ENCODE measurements at regions not wholly inside any gene's neighbourhood (a gene's known extent, or its start where the extent isn't known, plus 50 kb on each side); places are given as distances from the start of the nearest gene placed in this dataset.

DNA sequence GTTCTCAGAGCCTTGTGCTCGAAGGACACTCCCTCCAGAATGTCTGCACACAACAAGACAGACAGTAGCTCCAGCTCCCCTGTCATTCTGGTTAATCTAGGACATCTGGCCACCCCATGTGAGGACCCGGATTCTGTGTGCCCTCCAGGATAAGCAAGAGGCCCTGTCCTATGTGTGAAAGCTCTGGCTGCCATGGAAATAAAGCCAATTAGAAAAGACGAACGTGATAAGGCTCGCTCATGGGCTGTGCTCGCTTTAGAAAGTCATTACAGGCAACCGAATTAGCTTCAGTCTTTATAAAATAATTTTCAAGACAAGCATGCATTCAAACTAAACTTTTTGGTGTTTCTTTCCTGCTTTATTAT is 263.4 kb downstream of the INHBA start:
- no peak overlapping the region for H3K18ac ChIP-seq (ENCODE audit: low read depth in 1 of 2, low read length in 2 of 2)

DNA sequence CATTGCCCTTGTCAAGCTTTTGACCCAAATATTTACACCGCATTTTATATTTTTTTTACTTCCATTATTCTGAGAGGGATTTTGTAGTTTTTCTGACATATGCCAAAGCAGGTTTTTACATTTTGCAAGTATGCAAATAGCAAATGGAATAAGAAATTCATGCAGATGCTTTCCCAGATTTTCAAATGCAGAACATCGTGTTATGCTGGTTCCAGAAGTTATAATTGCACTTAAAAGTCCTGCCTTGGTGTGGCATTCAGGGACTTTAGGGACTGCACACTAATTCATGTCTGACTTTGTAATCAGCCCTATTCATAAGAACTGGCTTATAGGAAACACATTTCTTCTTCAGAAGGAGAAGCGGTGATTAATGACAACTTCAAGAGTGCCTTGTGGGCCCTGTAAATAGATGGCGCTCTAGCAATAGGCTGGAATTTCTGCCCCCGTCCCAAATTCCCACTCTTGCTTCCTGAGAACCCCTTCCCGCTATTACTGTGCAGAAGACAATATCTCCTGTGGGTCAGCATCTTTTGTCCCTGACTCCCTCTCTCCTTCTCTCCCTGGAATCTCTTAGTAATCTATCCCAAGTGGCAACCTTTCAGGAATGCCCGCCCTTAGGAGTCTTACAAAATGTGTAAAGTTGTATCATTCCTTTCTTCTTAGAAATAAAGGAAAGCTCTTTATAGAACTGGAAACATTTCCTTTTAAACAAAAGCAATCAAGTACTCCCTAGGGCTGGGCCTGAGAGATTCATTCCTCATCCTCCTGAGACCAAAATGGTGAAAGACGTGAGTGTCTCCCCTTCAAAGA is 264.0 kb downstream of the INHBA start:
- H2BK12ac ChIP-seq (ENCODE audit: low read length in 2 of 2) = no peak overlapping the region
- H3K4ac ChIP-seq (ENCODE audit: low read depth in 1 of 2, low read length in 2 of 2) = no peak overlapping the region
- no peaks in the 10 kb centered on the region for H3K36me3 ChIP-seq (ENCODE audit: control insufficient read depth in 1 of 2, insufficient read depth in 2 of 2, low read depth in 1 of 2, low read length in 2 of 2)
- H2AFZ ChIP-seq (ENCODE audit: low read depth, low read length) = peak overlapping the region; percentile 10
- DNase-seq = no peak
- H3K4me1 ChIP-seq (ENCODE audit: control insufficient read depth, insufficient read depth, low read depth, low read length) = no peaks in the 10 kb centered on the region
- no peak overlapping the region for H3K18ac ChIP-seq (ENCODE audit: low read depth in 1 of 2, low read length in 2 of 2)
- no peak overlapping the region for H2BK5ac ChIP-seq (ENCODE audit: low read depth, low read length, poor library complexity, severe bottlenecking)
- no peaks in the 10 kb centered on the region for H3K79me1 ChIP-seq (replicated peaks; ENCODE audit: low read length, poor library complexity, severe bottlenecking)
- no peak overlapping the region for H2AK5ac ChIP-seq (ENCODE audit: low read length, severe bottlenecking)
- H3K9ac ChIP-seq (ENCODE audit: low read length) = no peak overlapping the region
- H3K4me3 ChIP-seq (ENCODE audit: insufficient read depth in 1 of 2, low read depth in 1 of 2, low read length in 2 of 2) = no peak overlapping the region
- no peak overlapping the region for H3K23ac ChIP-seq (ENCODE audit: low read length in 2 of 2)
- 86% methylated on average over 6 of the region's 8 CpGs for WGBS
- no peak overlapping the region for H3K4me2 ChIP-seq (ENCODE audit: low read length, poor library complexity, severe bottlenecking)
- no peak overlapping the region for H4K8ac ChIP-seq (ENCODE audit: low read length)
- no peaks in the 10 kb centered on the region for H3K9me3 ChIP-seq (ENCODE audit: control insufficient read depth, low read length)
- no peak overlapping the region for H4K91ac ChIP-seq (ENCODE audit: low read length)
- no peaks in the 10 kb centered on the region for H3K27me3 ChIP-seq (ENCODE audit: control insufficient read depth in 1 of 2, insufficient read depth in 1 of 2, low read length in 2 of 2)
- no peak overlapping the region for H2BK15ac ChIP-seq (ENCODE audit: low read depth, poor library complexity, severe bottlenecking)
- no peak overlapping the region for H3K27ac ChIP-seq (ENCODE audit: low read length, poor library complexity, severe bottlenecking)
- no peak overlapping the region for H2BK120ac ChIP-seq (ENCODE audit: low read depth, low read length)
- no peak overlapping the region for H3K14ac ChIP-seq (ENCODE audit: low read length in 2 of 2)

More for the DNA sequence above, 263.4 kb downstream of the INHBA start:
- H3K4ac ChIP-seq (ENCODE audit: low read depth in 1 of 2, low read length in 2 of 2) = no peak overlapping the region
- no peak for DNase-seq
- no peaks in the 10 kb centered on the region for H3K79me1 ChIP-seq (replicated peaks; ENCODE audit: low read length, poor library complexity, severe bottlenecking)
- H3K23ac ChIP-seq (ENCODE audit: low read length in 2 of 2) = peak overlapping the region in 1 of 2 experiments; percentile 18
- no peak overlapping the region for H3K9ac ChIP-seq (ENCODE audit: low read length)
- peak overlapping the region; percentile 55 for H4K8ac ChIP-seq (ENCODE audit: low read length)
- H3K4me2 ChIP-seq (ENCODE audit: low read length, poor library complexity, severe bottlenecking) = no peak overlapping the region
- no peaks in the 10 kb centered on the region for H3K9me3 ChIP-seq (ENCODE audit: control insufficient read depth, low read length)
- no peak overlapping the region for H3K14ac ChIP-seq (ENCODE audit: low read length in 2 of 2)
- H2BK5ac ChIP-seq (ENCODE audit: low read depth, low read length, poor library complexity, severe bottlenecking) = no peak overlapping the region
- H2AK5ac ChIP-seq (ENCODE audit: low read length, severe bottlenecking) = no peak overlapping the region
- WGBS = 55% methylated on average over 6 of the region's 7 CpGs
- H3K27me3 ChIP-seq (ENCODE audit: control insufficient read depth in 1 of 2, insufficient read depth in 1 of 2, low read length in 2 of 2) = no peaks in the 10 kb centered on the region
- H2BK120ac ChIP-seq (ENCODE audit: low read depth, low read length) = no peak overlapping the region
- H2AFZ ChIP-seq (ENCODE audit: low read depth, low read length) = peak overlapping the region; percentile 10
- H3K4me1 ChIP-seq (ENCODE audit: control insufficient read depth, insufficient read depth, low read depth, low read length) = no peaks in the 10 kb centered on the region
- no peak overlapping the region for H2BK15ac ChIP-seq (ENCODE audit: low read depth, poor library complexity, severe bottlenecking)
- H3K36me3 ChIP-seq (ENCODE audit: control insufficient read depth in 1 of 2, insufficient read depth in 2 of 2, low read depth in 1 of 2, low read length in 2 of 2) = no peaks in the 10 kb centered on the region
- no peak overlapping the region for H3K27ac ChIP-seq (ENCODE audit: low read length, poor library complexity, severe bottlenecking)
- H4K91ac ChIP-seq (ENCODE audit: low read length) = no peak overlapping the region
- H2BK12ac ChIP-seq (ENCODE audit: low read length in 2 of 2) = no peak overlapping the region
- H3K4me3 ChIP-seq (ENCODE audit: insufficient read depth in 1 of 2, low read depth in 1 of 2, low read length in 2 of 2) = no peak overlapping the region

DNA sequence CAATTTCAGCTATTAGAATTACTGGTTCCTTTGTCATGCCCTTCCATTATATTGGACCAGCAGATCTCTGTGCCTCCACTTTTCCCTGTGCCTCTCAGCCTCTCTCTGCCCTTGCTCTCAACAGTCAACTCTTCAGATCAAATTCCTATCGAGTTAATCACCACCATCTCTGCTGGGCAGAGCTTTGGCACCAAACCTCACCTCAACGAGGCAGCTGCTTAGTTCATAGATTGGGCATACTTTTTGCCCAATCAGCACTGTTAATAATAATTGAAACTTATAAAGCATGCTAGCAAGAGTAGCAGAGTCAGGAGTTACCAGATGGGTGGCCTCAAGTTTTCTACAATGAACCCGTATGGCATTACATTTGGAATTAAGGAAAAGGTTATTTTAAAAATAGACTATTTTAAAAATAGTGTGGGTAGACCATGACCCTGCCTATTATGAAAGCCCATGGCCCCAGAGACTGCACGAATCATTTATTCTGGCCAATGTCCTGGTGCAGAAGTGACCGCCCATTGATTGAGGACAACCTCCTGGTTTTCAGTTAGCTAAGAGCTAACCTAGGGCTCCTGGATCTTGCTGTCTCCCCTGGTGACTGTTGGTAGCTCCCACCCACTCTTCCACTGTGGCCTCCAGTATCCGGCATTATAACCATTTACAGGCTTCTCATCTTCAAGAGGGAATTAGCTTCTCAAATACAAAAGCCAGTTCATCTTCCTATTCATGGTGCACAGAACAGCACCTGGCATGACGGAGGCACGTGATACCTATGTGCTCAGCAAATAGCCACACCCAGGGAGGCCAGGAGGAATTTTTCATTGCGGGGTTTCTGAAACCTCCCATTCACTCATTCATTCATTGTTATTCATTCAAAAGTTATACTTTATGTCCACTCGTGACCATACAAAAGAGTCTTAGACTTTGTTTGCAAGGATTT is 265.4 kb downstream of the INHBA start:
- Histone ChIP-seq H3K4me2 (ENCODE audit: low read length, poor library complexity, severe bottlenecking) (no peak overlapping the region), H3K27ac (ENCODE audit: low read length, poor library complexity, severe bottlenecking) (no peak overlapping the region), H2BK5ac (ENCODE audit: low read depth, low read length, poor library complexity, severe bottlenecking) (no peak overlapping the region), H3K9me3 (ENCODE audit: control insufficient read depth, low read length) (no peaks in the 10 kb centered on the region), H3K18ac (ENCODE audit: low read depth in 1 of 2, low read length in 2 of 2) (no peak overlapping the region), H2BK12ac (ENCODE audit: low read length in 2 of 2) (no peak overlapping the region), H4K91ac (ENCODE audit: low read length) (no peak overlapping the region), H3K27me3 (ENCODE audit: control insufficient read depth in 1 of 2, insufficient read depth in 1 of 2, low read length in 2 of 2) (no peaks in the 10 kb centered on the region), H3K14ac (ENCODE audit: low read length in 2 of 2) (no peak overlapping the region), H3K4ac (ENCODE audit: low read depth in 1 of 2, low read length in 2 of 2) (no peak overlapping the region), H3K36me3 (ENCODE audit: control insufficient read depth in 1 of 2, insufficient read depth in 2 of 2, low read depth in 1 of 2, low read length in 2 of 2) (no peaks in the 10 kb centered on the region), H2BK120ac (ENCODE audit: low read depth, low read length) (no peak overlapping the region), H3K23ac (ENCODE audit: low read length in 2 of 2) (no peak overlapping the region), H3K79me1 (replicated peaks; ENCODE audit: low read length, poor library complexity, severe bottlenecking) (no peaks in the 10 kb centered on the region), H4K8ac (ENCODE audit: low read length) (no peak overlapping the region), H3K9ac (ENCODE audit: low read length) (no peak overlapping the region), H3K4me3 (ENCODE audit: insufficient read depth in 1 of 2, low read depth in 1 of 2, low read length in 2 of 2) (no peak overlapping the region), H2AK5ac (ENCODE audit: low read length, severe bottlenecking) (no peak overlapping the region), H2BK15ac (ENCODE audit: low read depth, poor library complexity, severe bottlenecking) (no peak overlapping the region), H2AFZ (ENCODE audit: low read depth, low read length) (no peak overlapping the region), H3K4me1 (ENCODE audit: control insufficient read depth, insufficient read depth, low read depth, low read length) (no peaks in the 10 kb centered on the region)
- no peak for DNase-seq
- WGBS = 96% methylated on average over 8 of the region's 10 CpGs

DNA sequence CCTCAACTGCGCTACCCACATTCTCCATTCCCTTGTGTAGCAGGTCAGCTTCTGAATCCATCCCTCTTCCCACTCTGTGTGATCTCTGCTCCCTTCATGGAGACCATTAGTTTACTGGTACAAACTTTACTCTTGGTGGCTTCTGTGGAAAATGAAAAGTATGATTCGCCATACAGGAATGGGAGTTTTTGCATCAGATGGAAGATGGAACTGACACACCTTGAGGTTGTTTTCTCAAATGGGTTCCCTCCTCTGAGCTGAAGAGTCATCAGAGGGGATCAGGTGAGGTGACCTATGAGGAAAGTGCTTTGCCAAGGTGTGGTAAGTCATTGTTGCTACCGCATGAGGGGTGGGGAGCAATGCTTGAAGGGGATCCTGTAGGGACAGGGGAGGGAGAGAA is 266.8 kb downstream of the INHBA start:
- no peak overlapping the region for H2BK120ac ChIP-seq (ENCODE audit: low read depth, low read length)
- no peaks in the 10 kb centered on the region for H3K79me1 ChIP-seq (replicated peaks; ENCODE audit: low read length, poor library complexity, severe bottlenecking)
- H2BK12ac ChIP-seq (ENCODE audit: low read length in 2 of 2) = no peak overlapping the region
- H3K4me3 ChIP-seq (ENCODE audit: insufficient read depth in 1 of 2, low read depth in 1 of 2, low read length in 2 of 2) = no peak overlapping the region
- peak overlapping the region in 1 of 2 experiments; percentile 32 for H3K14ac ChIP-seq (ENCODE audit: low read length in 2 of 2)
- no peak overlapping the region for H3K4me2 ChIP-seq (ENCODE audit: low read length, poor library complexity, severe bottlenecking)
- no peaks in the 10 kb centered on the region for H3K4me1 ChIP-seq (ENCODE audit: control insufficient read depth, insufficient read depth, low read depth, low read length)
- H2BK15ac ChIP-seq (ENCODE audit: low read depth, poor library complexity, severe bottlenecking) = no peak overlapping the region
- no peak overlapping the region for H3K27ac ChIP-seq (ENCODE audit: low read length, poor library complexity, severe bottlenecking)
- H3K18ac ChIP-seq (ENCODE audit: low read depth in 1 of 2, low read length in 2 of 2) = no peak overlapping the region
- no peak overlapping the region for H2AK5ac ChIP-seq (ENCODE audit: low read length, severe bottlenecking)
- no peaks in the 10 kb centered on the region for H3K9me3 ChIP-seq (ENCODE audit: control insufficient read depth, low read length)
- no peak overlapping the region for H2AFZ ChIP-seq (ENCODE audit: low read depth, low read length)
- DNase-seq = no peak
- H3K27me3 ChIP-seq (ENCODE audit: control insufficient read depth in 1 of 2, insufficient read depth in 1 of 2, low read length in 2 of 2) = no peaks in the 10 kb centered on the region
- WGBS = 99% methylated on average over 2 of the region's 3 CpGs
- no peak overlapping the region for H2BK5ac ChIP-seq (ENCODE audit: low read depth, low read length, poor library complexity, severe bottlenecking)
- no peaks in the 10 kb centered on the region for H3K36me3 ChIP-seq (ENCODE audit: control insufficient read depth in 1 of 2, insufficient read depth in 2 of 2, low read depth in 1 of 2, low read length in 2 of 2)
- H4K8ac ChIP-seq (ENCODE audit: low read length) = no peak overlapping the region
- no peak overlapping the region for H3K9ac ChIP-seq (ENCODE audit: low read length)
- H3K23ac ChIP-seq (ENCODE audit: low read length in 2 of 2) = no peak overlapping the region
- no peak overlapping the region for H4K91ac ChIP-seq (ENCODE audit: low read length)
- no peak overlapping the region for H3K4ac ChIP-seq (ENCODE audit: low read depth in 1 of 2, low read length in 2 of 2)

All from mesenchymal stem cell (in vitro differentiated cells and primary cell).